ENCODE measurements at regions not wholly inside any gene's neighbourhood (a gene's known extent, or its start where the extent isn't known, plus 50 kb on each side); places are given as distances from the start of the nearest gene placed in this dataset.
A peak's percentile ranks its signal among the peaks of the same experiment; 100 is the strongest.
"Not testable (repeated sequence)": the region's sequence is repeated elsewhere in the genome, so short reads cannot be mapped to it uniquely, and the experiment has no call there.

GRCh38 chr2:140178234-140178633 is 1398.0 kb upstream of the NXPH2 start:
- no peak for DNase-seq

GRCh38 chr2:140177086-140177485 is 1396.9 kb upstream of the NXPH2 start:
- DNase-seq, result peak; percentile 55

GRCh38 chr2:140173790-140174189 is 1393.6 kb upstream of the NXPH2 start:
- no peak for DNase-seq

- no peak for DNase-seq
Observed at GRCh38 chr2:140164449-140164848, 1384.3 kb upstream of the NXPH2 start.

GRCh38 chr2:140158259-140158658 is 1378.1 kb upstream of the NXPH2 start:
- DNase-seq, result no peak

- DNase-seq, result no peak
Observed at GRCh38 chr2:140157816-140158215, 1377.6 kb upstream of the NXPH2 start.

- DNase-seq, result no peak
Observed at GRCh38 chr2:140154706-140155105, 1374.5 kb upstream of the NXPH2 start.

GRCh38 chr2:140154271-140154670 is 1374.1 kb upstream of the NXPH2 start:
- DNase-seq, result no peak

- no peak for DNase-seq
Observed at GRCh38 chr2:140144611-140145010, 1364.4 kb upstream of the NXPH2 start.

- DNase-seq, result no peak
Observed at GRCh38 chr2:140138736-140139135, 1358.5 kb upstream of the NXPH2 start.

- no peak for DNase-seq
Observed at GRCh38 chr2:140136861-140137260, 1356.7 kb upstream of the NXPH2 start.

GRCh38 chr2:140136366-140136765 is 1356.2 kb upstream of the NXPH2 start:
- no peak for DNase-seq

- no peak for DNase-seq
Observed at GRCh38 chr2:140128909-140129308, 1348.7 kb upstream of the NXPH2 start.

GRCh38 chr2:140122001-140122400 is 1341.8 kb upstream of the NXPH2 start:
- no peak for DNase-seq

GRCh38 chr2:140117386-140117785 is 1337.2 kb upstream of the NXPH2 start:
- peak; percentile 14 for DNase-seq

GRCh38 chr2:140108706-140109475 is 1328.7 kb upstream of the NXPH2 start:
- DNase-seq, result no peak

- no peak for DNase-seq
Observed at GRCh38 chr2:140091926-140092325, 1311.7 kb upstream of the NXPH2 start.

GRCh38 chr2:140086964-140087363 is 1306.8 kb upstream of the NXPH2 start:
- no peak for DNase-seq

GRCh38 chr2:140085674-140086073 is 1305.5 kb upstream of the NXPH2 start:
- DNase-seq, result no peak

- DNase-seq, result no peak
Observed at GRCh38 chr2:140079038-140079437, 1298.8 kb upstream of the NXPH2 start.

GRCh38 chr2:140076164-140076563 is 1296.0 kb upstream of the NXPH2 start:
- DNase-seq, result no peak

- not testable (repeated sequence) for DNase-seq
Observed at GRCh38 chr2:140073763-140074162, 1293.6 kb upstream of the NXPH2 start.

- no peak for DNase-seq
Observed at GRCh38 chr2:140067661-140068060, 1287.5 kb upstream of the NXPH2 start.

- DNase-seq, result no peak
Observed at GRCh38 chr2:140064243-140064642, 1284.1 kb upstream of the NXPH2 start.

- peak; percentile 8 for DNase-seq
Observed at GRCh38 chr2:140063356-140063755, 1283.2 kb upstream of the NXPH2 start.

Measured in NCI-H524 treated with DMSO at 0.1 percent for 48 hours (cell line).